Hepatic stellate cell (primary cell): ENCODE measurements at regions not wholly inside any gene's neighbourhood (a gene's known extent, or its start where the extent isn't known, plus 50 kb on each side); places are given as distances from the start of the nearest gene placed in this dataset.

Experiments used
- DNase-seq: peaks from one replicate; pipeline ENCODE4 v3.0.0; 2011; ENCODE audit warnings: low spot score

DNA sequence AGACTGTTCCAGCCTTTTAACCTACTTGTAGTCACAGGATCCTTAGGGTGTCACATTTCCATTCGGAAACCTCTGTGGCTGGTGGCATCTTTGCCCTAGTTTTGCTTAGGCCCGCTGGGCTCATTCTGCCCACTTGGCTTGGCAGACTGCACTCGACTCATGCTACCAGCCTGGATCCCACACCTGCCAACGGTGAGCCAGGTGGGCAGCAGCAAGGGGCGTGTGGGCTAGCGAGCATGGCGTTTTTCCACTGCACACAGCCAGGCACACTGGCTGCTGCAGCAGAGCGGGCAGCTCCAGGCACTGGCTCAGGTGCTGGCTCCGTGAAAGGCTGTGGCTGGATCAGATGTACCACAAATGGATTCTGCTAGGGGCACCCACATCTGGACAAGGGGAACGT lies 838.2 kb downstream of the SLITRK6 start:
- DNase-seq, result no peak

DNA sequence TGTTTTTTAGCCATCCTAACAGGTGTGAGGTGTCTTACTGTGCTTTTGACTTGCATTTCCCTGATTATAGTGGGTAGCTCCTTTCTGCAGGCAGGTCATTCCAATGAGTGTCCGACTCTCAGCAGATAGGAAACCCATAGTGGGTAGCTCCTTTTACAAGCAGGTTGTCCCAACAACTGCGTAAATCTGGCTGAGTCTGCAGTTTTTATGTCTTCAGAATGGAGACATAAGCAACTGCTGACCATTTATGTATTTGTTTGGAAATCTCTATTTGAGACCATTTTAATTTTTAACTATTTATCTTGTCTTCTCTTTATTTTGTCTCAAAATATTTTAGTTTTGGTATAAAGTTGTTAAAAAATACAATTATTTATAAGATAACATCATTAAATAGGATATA lies 839.4 kb downstream of the SLITRK6 start:
- DNase-seq, result no peak

DNA sequence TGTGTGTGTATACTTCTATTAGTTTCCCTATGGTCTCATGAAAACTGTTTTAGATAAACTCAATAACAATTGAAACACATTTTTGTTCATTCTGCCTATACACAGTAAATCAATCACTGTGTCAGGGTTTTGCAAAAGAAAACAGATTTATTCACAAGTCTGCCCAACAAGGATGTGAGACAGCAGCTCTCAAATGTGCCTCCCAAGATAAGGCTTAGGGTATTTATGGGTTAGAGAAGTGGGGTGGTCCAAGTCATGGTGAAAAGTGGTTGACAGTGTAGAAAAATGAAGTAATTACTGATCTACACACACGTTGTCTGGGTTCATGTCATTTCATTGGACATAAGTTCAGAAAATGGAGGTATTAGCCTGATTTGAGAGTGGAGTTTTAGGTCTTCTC lies 844.6 kb downstream of the SLITRK6 start:
- no peak for DNase-seq

DNA sequence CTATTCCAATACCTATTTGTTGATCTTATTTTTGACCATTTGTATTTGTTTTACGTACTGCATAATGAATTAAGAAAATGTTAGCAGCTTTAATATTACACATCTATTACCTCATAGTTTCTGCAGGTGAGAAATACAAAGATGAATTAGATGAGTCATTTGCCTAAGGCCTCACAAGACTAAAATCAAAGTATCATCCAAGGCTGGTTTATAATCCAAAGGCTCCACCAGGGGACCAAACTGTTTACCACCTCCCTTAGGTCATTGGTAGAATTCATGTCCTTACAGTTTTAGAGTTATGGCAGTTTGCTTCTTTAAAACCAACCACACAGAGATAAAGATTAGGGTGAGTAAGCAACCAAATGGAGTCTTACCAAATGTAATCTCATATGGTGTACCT lies 848.1 kb downstream of the SLITRK6 start:
- no peak for DNase-seq

DNA sequence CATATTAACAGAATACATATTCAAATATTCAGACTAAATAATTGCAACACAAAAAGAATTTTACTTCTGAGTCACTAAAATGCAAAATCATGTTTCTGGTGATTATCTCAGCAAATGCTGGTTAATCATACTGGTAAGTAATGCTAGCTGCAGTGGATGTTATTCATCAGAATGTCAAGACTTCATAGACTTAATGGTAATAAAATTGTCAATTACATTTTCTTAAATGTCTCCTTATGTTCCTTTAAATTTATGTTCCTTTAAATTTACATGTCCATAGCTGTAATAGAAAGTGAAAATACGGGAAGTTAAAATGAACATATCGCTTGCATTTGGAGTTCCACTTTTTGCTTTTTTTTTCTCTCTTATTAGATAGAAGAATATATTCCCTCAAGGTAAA lies 853.0 kb downstream of the SLITRK6 start:
- no peak for DNase-seq

DNA sequence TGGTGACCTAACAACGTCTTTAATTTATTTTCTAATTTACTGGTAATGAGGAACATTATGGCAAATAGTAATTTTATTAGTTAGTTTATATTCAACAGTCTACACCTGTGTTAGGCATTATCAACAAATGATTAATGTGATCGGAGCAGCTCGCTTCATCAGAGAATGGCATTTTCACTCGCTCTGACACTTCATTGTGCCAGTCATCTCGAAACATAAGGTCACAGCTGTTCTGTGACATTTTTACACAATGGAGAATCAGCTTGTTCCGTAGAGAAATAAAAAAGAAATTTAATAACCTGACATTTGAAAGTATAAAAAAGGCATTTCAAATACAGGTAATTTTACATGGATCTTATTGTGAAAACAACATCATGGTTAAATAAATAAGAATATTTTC lies 858.4 kb downstream of the SLITRK6 start:
- no peak for DNase-seq

DNA sequence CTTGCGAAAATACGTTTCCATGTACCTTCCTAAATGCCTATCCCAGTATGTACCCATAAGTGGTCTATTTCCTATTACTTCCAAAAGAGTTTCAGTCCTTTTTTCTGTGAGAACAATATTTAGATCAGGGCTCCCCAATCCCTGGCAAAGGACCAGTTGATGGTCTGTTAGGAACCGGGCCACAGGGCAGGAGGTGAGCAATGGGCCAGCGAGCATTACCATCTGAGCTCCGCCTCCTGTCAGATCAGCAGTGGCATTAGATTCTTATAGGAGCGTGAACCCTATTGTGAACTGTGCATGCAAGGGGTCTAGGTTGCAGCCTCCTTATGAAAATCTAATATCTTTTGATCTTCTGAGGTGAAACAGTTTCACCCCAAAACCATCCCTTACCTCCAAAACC lies 859.1 kb downstream of the SLITRK6 start:
- DNase-seq, result no peak

DNA sequence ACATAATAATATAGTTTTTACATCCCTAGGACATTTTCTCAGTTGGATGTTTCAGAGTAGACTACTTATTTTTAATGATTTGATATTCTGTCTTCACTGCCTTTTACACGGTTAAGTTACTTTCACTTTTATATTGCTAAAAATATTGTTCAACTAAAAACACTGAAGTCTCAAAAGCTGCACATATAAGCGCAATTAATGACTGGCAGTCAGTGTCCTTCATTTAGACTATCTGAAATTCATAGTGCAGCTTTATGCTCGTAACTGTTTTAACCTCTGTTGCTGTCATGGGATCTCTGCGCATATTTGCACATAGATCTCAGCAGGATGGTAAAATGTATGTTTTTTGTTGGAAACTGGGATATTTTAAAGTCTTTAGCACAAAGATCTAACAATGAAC lies 864.3 kb downstream of the SLITRK6 start:
- DNase-seq, result no peak

DNA sequence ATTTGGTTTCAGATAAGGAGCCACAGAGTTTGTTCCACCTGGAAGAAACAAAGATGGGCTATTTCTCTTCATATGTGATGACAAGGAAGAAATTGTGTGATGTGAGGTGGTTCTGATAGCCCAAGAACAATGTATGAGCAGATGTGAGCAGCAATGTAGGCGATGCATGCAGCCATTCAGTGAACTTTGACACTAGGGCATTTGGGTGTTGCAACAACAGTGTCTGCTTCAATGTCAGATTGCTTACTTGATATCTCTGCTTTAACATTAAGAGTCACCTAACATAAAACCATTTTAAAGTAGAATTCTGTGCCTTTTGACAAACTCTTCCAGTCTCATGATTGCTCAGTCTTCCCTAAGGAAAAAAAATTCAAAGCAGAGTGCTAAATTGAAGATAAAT lies 865.4 kb downstream of the SLITRK6 start:
- no peak for DNase-seq

DNA sequence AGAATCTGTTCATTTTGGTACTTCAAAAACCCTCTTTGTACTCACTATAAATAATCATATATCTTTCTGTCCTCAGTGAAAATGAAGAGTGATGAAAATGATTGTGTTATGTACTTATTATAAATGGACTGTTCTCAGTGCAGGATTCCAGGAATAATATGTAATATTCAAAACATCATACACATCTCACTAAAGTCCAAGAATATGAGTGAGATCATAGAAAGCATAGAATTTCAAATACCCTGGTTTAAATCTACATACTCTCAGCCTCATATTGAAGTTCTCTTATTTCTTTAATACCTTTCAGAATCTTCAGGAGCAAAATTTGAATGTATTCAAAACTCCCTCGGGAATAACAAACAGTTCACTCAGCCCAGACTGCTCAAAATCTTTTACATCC lies 868.0 kb downstream of the SLITRK6 start:
- DNase-seq, result no peak

DNA sequence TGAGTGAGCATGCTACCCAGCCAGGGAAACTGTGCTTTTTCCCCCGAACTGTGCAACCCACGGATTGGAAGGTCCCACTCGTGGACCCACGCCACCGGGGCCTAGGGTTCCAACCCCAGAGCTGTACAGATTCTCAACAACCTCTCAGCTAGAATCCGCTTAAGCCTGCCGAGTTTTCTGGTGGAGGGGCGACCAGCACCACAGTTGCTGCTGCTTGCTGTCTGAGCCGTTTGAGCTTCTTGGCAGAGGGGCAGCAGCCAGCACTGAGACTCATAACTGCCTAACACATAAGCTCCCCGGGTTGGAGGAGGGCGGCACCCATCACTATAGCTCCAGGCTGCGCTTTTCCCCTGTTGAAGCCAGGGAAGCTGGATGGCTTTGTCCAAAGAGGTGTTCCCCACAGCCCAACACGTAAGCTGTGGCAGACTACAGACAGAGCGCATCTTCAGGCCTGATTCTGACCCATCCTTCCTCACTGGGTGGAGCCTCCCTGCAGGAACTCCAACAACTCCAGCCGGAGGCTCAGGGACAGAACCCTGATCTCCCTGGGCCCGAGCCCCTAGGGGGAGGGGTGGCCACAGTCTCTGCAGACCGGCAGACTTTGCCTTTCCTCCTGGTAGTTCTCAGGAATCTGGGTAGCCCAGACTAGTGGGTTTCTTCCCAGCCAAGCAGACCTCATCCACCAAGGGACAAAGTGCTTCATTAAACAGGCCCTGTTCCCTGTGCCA lies 871.6 kb downstream of the SLITRK6 start:
- DNase-seq, result no peak

DNA sequence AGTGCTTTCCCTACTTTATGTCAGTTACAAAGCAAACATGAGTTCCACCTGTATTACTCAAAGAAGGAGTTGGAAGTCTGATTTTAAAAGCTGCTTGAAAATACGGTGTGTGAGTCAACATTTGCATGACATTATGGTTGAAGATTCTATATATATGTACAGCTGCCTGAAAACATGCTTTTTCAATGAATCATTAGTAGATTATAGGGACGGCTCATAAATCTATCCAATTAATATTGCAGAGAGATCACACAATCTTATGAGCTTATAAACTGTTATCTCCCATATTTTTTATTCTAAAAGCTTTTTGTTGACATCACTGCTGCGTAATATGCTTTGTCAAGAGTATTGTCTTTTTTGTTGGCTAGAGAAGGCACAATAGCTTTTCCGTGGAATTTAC lies 873.8 kb downstream of the SLITRK6 start:
- DNase-seq, result no peak

DNA sequence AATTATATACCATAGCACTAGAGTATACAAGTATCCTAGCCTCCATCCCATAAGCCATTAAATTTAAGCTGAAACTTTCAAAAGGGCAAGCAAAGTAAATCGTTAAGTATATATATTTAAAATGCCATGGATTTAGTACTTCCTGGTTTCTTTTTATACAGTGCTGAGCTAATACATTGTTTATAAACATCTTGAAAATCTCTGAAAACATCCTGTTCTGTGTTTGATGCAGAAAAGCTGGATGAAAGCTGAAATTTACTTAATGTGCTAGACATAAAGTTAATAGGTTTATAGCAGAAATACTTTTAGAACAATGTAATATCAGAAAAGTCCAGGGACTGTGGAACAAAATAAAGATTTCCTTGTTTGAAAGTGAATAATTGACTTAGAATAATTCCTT lies 875.4 kb downstream of the SLITRK6 start:
- no peak for DNase-seq

DNA sequence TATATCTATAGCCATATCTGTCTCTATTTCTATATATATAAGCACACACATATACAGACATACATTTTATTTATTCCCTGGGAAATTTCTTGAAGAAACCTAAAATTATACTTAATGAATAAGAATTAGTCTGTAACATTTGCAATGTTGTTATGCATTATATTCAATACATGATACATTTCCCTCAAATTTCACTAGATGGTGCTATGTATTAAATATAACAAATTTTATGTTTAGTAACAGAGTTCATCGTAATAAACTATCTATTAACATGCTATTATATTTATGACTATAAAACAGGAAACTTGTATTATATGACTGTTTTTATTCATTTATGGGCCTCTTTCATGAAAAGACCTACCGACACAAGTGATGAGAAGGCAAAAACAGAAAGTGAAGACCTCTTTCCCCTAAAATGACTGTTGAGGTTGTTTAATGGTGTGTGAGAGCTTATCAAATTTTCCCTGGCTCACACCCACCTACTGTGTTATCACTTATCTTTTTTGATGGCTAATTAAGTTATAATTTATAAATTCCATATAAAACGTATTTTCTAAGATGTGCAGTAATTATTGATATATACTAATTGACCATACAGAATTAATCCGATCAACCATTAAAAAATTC lies 881.9 kb downstream of the SLITRK6 start:
- DNase-seq, result no peak

DNA sequence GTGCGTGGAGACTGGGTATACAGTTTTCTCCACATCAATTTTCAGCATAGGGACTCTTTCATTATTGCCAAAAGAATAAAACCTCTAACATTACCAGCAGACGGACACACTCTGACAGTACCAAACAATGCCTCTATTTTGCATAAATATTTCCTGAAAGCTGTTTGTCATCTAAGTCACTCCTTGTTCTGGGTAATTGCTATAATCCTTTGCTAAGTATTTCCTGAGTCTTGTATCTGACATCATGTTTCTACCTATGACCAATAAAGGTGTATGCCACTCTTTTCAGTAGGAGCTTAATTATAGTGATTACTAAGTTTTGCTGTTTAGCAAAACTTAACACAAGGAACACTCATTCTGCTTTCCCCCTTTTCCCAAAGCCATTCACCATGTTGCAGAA lies 886.5 kb downstream of the SLITRK6 start:
- DNase-seq, result no peak

DNA sequence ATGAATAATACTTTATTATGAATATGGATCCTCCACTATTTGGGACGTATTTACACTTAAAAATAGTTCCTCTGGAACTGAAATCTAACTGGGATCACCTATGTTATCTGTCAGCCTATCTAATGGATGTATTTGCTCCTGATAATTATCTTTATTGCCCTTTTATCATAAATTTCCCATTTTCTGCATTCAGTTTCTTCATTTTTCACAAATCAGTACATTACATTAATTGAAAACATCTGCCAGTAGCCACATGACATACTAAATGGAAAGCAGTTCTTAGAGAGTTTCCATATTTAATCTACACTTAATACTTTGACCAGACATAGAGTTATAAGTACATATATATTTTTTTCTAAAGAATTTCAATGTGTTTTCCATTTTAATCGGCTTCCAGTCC lies 888.8 kb downstream of the SLITRK6 start:
- no peak for DNase-seq

DNA sequence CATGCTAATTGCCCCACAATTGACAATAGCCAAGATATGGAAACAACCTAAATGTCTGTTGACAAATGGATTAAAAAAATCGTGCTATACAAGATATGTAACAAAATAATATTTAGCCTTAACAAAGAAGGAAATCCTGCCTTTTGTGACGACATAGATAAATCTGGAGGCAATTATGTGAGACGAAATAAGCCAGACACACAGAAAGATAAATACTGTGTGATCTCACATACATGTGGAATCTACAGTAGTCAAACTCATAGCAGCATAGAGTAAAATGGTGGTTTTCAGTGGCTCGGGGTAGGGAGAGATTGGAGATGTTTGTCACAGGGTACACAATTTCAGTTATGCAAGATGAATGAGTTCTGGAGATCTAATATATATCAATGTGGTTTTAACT lies 895.8 kb downstream of the SLITRK6 start:
- DNase-seq, result no peak

DNA sequence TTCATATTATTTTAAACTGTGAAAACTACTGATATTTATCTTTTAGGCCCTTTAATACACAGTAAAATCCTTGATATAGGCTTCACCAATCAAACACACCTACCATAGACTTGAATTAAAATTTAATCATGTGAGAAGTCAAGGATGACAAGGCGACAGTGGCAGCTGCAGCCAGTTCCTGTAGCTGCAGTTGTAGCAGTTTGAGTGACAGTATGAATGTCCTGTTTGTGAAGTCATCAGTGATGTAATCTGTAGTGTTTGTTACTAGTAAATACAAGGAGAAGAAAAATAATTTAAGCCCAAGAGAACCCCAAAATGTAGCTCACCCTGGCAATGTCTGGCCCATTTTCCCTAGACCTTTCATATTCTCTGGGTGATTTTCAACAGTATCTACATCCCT lies 897.0 kb downstream of the SLITRK6 start:
- no peak for DNase-seq

DNA sequence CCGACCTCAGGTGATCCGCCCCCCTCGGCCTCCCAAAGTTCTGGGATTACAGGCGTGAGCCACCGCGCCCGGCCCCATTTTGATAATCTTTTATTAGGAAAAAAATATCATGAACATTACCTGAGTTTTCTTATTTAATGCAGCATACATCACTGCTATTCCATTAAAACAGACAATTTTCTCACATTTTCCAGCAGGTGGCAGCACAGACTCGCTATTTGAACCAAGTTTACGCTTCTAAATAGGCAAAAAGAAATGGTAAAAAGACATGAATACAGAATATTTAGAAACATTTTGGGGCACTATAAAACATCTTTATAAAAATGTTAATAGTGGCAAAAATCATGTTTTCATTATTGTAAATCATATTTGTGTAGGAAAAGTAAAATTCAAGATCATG lies 903.1 kb downstream of the SLITRK6 start:
- peak; percentile 26 for DNase-seq

DNA sequence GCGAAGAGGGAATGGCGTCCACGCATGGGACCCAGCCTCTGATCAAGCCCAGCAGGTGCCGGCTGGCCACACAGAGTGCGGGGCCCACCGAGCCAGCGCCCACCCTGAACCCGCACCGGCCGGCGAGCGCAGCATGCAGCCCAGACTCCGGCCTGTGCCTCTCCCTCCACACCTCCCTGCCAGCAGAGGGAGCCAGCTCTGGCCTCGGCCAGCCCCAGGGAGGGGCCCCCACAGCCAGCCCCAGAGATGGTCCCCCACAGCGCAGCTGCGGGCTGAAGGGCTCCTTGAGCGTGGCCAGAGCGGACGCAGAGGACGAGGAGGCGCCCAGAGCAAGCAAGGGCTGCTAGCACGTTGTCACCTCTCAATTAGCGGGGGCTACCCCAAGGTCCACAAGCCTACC lies 904.5 kb downstream of the SLITRK6 start:
- DNase-seq, result no peak

DNA sequence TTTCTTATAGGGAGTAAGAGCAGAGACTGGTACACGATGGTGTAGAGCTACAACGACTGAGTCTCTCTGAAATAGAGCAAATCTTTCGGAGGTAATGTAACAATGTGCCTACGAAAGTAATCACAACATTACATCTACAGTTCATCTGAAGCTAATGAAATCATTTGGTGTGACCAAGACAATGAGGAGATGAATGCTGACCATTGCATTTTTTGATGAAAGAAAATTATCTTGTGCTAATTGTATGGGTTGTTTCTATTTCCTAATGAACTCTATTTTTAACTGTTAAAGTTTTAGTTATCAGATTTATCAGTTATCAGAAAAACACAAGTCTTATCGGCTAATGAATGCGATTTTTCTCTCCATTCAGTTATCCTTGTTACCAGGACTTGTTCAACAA lies 913.4 kb downstream of the SLITRK6 start:
- DNase-seq, result no peak

DNA sequence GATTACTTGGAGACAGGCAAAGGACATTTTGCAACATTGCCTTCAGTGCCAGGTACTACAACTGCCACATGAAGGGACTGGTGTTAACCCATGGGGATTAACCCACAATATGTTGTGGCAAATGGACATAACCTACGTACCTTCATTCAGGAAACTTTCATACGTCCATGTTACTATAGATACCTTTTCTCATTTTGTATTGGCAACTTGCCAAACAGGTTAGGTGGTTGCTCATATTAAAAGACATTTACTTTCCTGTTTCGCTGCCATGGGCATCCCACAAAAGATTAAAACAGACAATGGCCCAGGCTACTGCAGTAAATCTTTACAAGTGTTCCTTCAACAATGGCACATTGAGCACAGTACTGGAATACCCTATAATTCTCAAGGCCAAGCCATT lies 925.3 kb downstream of the SLITRK6 start:
- DNase-seq, result no peak

DNA sequence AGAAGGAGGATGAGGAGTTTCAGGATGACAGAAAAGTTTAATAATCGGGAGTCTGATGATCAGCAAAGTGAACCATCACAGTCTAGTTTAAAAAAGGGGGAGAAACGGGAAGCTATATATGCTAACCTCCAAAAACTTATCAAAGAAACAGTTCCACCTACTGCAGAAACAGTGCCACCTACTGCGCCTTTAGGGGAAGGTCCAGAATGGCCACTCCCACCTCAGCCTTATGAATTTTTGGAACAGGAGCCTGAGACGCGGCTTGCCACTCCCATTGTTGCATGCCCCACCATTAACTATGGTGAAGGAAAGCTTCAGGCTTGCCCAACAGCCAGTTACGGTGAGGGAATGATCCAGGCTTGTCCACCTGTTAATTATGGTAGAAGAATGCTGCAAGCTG lies 929.0 kb downstream of the SLITRK6 start:
- no peak for DNase-seq

DNA sequence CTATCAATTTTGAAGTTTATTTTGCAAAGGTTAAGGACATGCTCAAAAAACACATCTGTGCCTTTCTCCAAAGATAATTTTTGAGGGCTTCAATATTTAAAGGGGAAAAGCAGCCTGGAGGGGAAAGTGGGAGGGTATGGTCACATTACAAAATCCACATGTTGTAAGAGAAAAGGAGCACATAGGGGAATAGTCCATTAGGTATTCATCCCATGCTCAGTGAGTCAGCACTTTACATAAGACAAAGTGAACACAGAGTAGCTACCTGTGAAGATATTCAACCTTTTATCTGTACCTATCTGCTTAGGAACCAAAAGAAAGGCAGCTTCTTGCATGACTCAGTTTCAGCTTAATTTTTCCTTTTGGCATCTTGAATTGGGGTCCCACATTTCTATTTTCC lies 932.0 kb downstream of the SLITRK6 start:
- DNase-seq, result no peak
